ENCODE measurements at regions not wholly inside any gene's neighbourhood (a gene's known extent, or its start where the extent isn't known, plus 50 kb on each side); places are given as distances from the start of the nearest gene placed in this dataset.
"Not testable (repeated sequence)": the region's sequence is repeated elsewhere in the genome, so short reads cannot be mapped to it uniquely, and the experiment has no call there.

DNA sequence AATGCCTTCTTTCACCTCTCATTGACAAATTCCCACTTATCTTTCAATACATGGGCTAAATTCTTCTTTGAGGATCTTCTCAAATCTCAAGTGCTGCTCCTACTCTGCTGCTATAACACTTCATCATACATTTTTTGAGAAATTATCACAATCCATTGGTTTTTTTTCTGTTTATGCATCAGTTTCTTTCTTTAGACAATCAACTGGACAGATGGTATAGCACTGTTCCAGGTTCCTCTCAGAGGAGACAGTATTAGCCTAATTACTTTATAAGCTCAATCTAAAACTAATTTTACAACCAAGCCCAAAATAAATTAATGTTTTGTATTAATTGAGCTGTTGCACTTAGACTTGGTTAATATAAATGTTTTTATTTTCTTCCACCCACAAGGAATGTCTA, 392.5 kb downstream of the CHL1 start:
- H3F3A ChIP-seq (ENCODE audit: low read length, unreplicated experiment); intact Hi-C loops (cut with micrococcal nuclease); H3K79me2 ChIP-seq (ENCODE audit: low read length); H3K9ac ChIP-seq (ENCODE audit: low read length); H2AFZ ChIP-seq (ENCODE audit: low read length); H3K4me1 ChIP-seq (ENCODE audit: insufficient read depth, low read length); DNase-seq; H3K9me3 ChIP-seq (ENCODE audit: low read length); H3K36me3 ChIP-seq (ENCODE audit: low read depth, low read length); POLR2A ChIA-PET (ENCODE audit: unreplicated experiment); H3K9me2 ChIP-seq (replicated peaks; ENCODE audit: low read length); H3K27ac ChIP-seq (ENCODE audit: low read length); H3K4me3 ChIP-seq (ENCODE audit: low read length); H3K27me3 ChIP-seq (ENCODE audit: low read length); BruUV-seq (replicated peaks); H3K4me2 ChIP-seq (ENCODE audit: low read length); ATAC-seq; H4K20me1 ChIP-seq (ENCODE audit: low read length); CTCF ChIA-PET: not testable (repeated sequence)

DNA sequence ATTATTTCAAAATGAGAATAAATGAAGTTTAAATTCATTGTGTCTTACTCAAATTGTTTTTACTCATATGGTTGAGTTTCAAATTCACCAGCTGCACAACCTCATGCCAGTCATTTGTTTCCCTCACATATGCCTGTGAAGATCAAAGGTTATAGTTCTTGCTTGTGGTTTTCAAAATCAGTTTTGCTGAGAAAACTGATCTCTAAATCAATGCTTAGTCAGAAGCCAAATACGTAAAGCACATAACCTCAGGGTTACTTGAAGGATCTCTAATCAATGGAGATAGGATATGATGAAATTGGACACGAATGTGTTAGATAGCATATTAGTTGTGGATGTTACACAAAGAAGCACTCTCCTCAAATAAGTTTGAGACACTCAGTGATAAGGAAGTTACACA, 400.7 kb downstream of the CHL1 start:
- POLR2A ChIA-PET (ENCODE audit: unreplicated experiment); H3K9me3 ChIP-seq (ENCODE audit: low read length); H3K4me2 ChIP-seq (ENCODE audit: low read length); intact Hi-C loops (cut with micrococcal nuclease); H3K9me2 ChIP-seq (replicated peaks; ENCODE audit: low read length); H3K79me2 ChIP-seq (ENCODE audit: low read length); ATAC-seq; CTCF ChIA-PET; H3K36me3 ChIP-seq (ENCODE audit: low read depth, low read length); H3F3A ChIP-seq (ENCODE audit: low read length, unreplicated experiment); H3K4me3 ChIP-seq (ENCODE audit: low read length); H3K9ac ChIP-seq (ENCODE audit: low read length); DNase-seq; H3K4me1 ChIP-seq (ENCODE audit: insufficient read depth, low read length); BruUV-seq (replicated peaks); H4K20me1 ChIP-seq (ENCODE audit: low read length); H2AFZ ChIP-seq (ENCODE audit: low read length); H3K27ac ChIP-seq (ENCODE audit: low read length); H3K27me3 ChIP-seq (ENCODE audit: low read length): not testable (repeated sequence)

DNA sequence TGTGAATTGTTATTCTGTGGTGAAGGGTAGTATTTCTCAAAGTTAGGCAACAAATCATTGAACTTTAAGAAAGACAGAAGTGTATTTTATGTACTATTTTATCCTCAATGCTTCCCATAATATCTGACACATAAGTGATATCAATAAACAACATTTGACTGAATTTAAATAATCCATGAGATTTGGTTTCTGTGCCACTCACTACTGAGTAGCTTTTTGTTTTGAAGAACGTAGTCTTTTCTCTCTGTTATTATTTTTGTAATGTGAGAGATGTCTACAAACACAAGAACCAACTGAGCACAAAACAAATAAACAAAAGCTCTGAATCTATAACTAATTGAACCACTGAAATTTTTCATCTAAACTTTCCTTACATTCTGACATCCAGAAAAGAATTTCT, 401.2 kb downstream of the CHL1 start:
- POLR2A ChIA-PET (ENCODE audit: unreplicated experiment); ATAC-seq; H2AFZ ChIP-seq (ENCODE audit: low read length); BruUV-seq (replicated peaks); H3K36me3 ChIP-seq (ENCODE audit: low read depth, low read length); H3K79me2 ChIP-seq (ENCODE audit: low read length); CTCF ChIA-PET; H3F3A ChIP-seq (ENCODE audit: low read length, unreplicated experiment); H3K9ac ChIP-seq (ENCODE audit: low read length); DNase-seq; H3K9me2 ChIP-seq (replicated peaks; ENCODE audit: low read length); H3K4me3 ChIP-seq (ENCODE audit: low read length); H4K20me1 ChIP-seq (ENCODE audit: low read length); H3K4me1 ChIP-seq (ENCODE audit: insufficient read depth, low read length); H3K27me3 ChIP-seq (ENCODE audit: low read length); H3K27ac ChIP-seq (ENCODE audit: low read length); intact Hi-C loops (cut with micrococcal nuclease); H3K4me2 ChIP-seq (ENCODE audit: low read length); H3K9me3 ChIP-seq (ENCODE audit: low read length): not testable (repeated sequence)

DNA sequence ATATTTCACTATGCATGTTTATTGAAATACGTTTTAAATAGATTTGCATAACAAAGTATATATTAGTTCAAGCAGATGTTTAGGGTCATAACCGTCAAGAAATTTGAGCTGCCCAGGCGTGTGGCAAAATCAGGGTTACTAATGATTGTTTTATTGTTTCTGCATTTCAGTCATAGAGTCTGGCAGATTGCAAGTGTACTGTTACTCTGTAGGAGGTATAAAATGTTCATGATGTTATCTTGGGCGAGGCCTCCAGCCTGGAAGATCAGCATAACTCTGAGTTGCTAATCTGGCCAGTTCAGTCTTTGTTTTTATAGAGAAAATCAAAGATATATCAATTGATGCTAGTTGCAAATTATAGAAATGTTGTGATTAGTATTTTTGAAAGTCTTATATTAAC, 410.9 kb downstream of the CHL1 start:
- H3K4me3 ChIP-seq (ENCODE audit: low read length); H4K20me1 ChIP-seq (ENCODE audit: low read length); H3K4me2 ChIP-seq (ENCODE audit: low read length); DNase-seq; H3K9ac ChIP-seq (ENCODE audit: low read length); H3K79me2 ChIP-seq (ENCODE audit: low read length); intact Hi-C loops (cut with micrococcal nuclease); CTCF ChIA-PET; H3K9me2 ChIP-seq (replicated peaks; ENCODE audit: low read length); H3K36me3 ChIP-seq (ENCODE audit: low read depth, low read length); H3K27ac ChIP-seq (ENCODE audit: low read length); H3F3A ChIP-seq (ENCODE audit: low read length, unreplicated experiment); H2AFZ ChIP-seq (ENCODE audit: low read length); POLR2A ChIA-PET (ENCODE audit: unreplicated experiment); BruUV-seq (replicated peaks); H3K4me1 ChIP-seq (ENCODE audit: insufficient read depth, low read length); ATAC-seq; H3K27me3 ChIP-seq (ENCODE audit: low read length); H3K9me3 ChIP-seq (ENCODE audit: low read length): not testable (repeated sequence)

DNA sequence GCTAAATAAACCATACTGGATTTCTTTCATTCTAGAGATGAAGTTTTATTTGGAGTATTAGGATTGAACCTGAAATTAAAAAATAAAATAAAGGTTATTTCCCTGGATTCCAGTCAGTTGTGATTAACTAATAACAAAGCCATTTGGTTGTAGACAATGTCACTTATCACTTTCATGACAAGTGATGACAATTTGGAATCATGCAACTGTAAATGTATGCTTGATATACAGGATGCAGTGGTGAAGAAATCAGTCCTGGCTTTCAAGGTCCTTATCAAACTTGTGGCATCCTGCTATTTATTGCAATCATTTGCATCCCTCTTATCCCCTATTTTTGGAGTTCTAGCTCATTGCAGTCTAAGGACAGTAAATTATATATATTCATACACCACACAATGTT, 425.2 kb downstream of the CHL1 start:
- no peak overlapping the region for H3K27ac ChIP-seq (ENCODE audit: low read length)
- H3K9me2 ChIP-seq (replicated peaks; ENCODE audit: low read length): no peaks in the 10 kb centered on the region
- H3K4me2 ChIP-seq (ENCODE audit: low read length): no peak overlapping the region
- no peak for ATAC-seq
- POLR2A ChIA-PET (ENCODE audit: unreplicated experiment): no interaction called here
- H3K36me3 ChIP-seq (ENCODE audit: low read depth, low read length): no peaks in the 10 kb centered on the region
- H3F3A ChIP-seq (ENCODE audit: low read length, unreplicated experiment): no peaks in the 10 kb centered on the region
- no peaks in the 10 kb centered on the region for H3K4me1 ChIP-seq (ENCODE audit: insufficient read depth, low read length)
- no peak overlapping the region for H3K4me3 ChIP-seq (ENCODE audit: low read length)
- no peaks in the 10 kb centered on the region for H3K27me3 ChIP-seq (ENCODE audit: low read length)
- no peaks in the 10 kb centered on the region for H3K79me2 ChIP-seq (ENCODE audit: low read length)
- TF ChIP-seq, protein P1, sequence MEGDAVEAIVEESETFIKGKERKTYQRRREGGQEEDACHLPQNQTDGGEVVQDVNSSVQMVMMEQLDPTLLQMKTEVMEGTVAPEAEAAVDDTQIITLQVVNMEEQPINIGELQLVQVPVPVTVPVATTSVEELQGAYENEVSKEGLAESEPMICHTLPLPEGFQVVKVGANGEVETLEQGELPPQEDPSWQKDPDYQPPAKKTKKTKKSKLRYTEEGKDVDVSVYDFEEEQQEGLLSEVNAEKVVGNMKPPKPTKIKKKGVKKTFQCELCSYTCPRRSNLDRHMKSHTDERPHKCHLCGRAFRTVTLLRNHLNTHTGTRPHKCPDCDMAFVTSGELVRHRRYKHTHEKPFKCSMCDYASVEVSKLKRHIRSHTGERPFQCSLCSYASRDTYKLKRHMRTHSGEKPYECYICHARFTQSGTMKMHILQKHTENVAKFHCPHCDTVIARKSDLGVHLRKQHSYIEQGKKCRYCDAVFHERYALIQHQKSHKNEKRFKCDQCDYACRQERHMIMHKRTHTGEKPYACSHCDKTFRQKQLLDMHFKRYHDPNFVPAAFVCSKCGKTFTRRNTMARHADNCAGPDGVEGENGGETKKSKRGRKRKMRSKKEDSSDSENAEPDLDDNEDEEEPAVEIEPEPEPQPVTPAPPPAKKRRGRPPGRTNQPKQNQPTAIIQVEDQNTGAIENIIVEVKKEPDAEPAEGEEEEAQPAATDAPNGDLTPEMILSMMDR (conservative IDR thresholded peaks at IDR 0.05; ENCODE audit: low read depth, low read length): no peak
- TF ChIP-seq EZH2 (IDR thresholded peaks at IDR 0.05; ENCODE audit: low read length, unreplicated experiment): no peak
- no peak for TF ChIP-seq EZH2phosphoT487 (IDR thresholded peaks at IDR 0.05; ENCODE audit: borderline replicate concordance, low read length)
- intact Hi-C loops (cut with micrococcal nuclease): no loop called here
- CTCF ChIA-PET: no interaction called here
- BruUV-seq (replicated peaks): no TSS peak
- no peaks in the 10 kb centered on the region for H4K20me1 ChIP-seq (ENCODE audit: low read length)
- H2AFZ ChIP-seq (ENCODE audit: low read length): no peak overlapping the region
- peaks cover 13% of the 10 kb centered on the region; the same call in 1 of the 2 replicates for H3K9me3 ChIP-seq (ENCODE audit: low read length)
- DNase-seq: no peak
- no peak overlapping the region for H3K9ac ChIP-seq (ENCODE audit: low read length)
